ENCODE measurements at regions not wholly inside any gene's neighbourhood (a gene's known extent, or its start where the extent isn't known, plus 50 kb on each side); places are given as distances from the start of the nearest gene placed in this dataset.

- Histone ChIP-seq H2BK20ac (ENCODE audit: low read depth, low read length) (no peak overlapping the region), H3K79me1 (ENCODE audit: low read depth in 1 of 2, low read length in 2 of 2) (no peaks in the 10 kb centered on the region), H3K4ac (ENCODE audit: low read depth, low read length) (no peak overlapping the region), H3K4me2 (ENCODE audit: low read depth, low read length) (no peak overlapping the region), H3K23ac (ENCODE audit: low read depth, low read length) (no peak overlapping the region), H3K27me3 (ENCODE audit: control insufficient read depth, insufficient read depth, low read length) (no peaks in the 10 kb centered on the region), H3K36me3 (ENCODE audit: control insufficient read depth, insufficient read depth, low read length) (no peaks in the 10 kb centered on the region), H3K9me1 (ENCODE audit: insufficient read depth, low read length) (no peaks in the 10 kb centered on the region), H4K5ac (ENCODE audit: low read depth, low read length) (no peak overlapping the region), H3K14ac (replicated peaks; ENCODE audit: low read depth, low read length) (no peak overlapping the region), H2BK15ac (ENCODE audit: low read depth, low read length) (no peak overlapping the region), H3K9ac (ENCODE audit: low read depth, low read length) (no peak overlapping the region), H3K9me3 (ENCODE audit: control insufficient read depth, insufficient read depth, low read length) (no peaks in the 10 kb centered on the region), H2AK9ac (replicated peaks; ENCODE audit: low read depth, low read length, poor library complexity) (no peak overlapping the region), H4K8ac (ENCODE audit: low read depth in 2 of 2, low read length in 2 of 2) (no peak overlapping the region), H2AFZ (replicated peaks; ENCODE audit: low read length, poor library complexity) (no peak overlapping the region), H3K27ac (ENCODE audit: insufficient read depth, low read length) (no peak overlapping the region), H2AK5ac (ENCODE audit: low read depth, low read length) (no peak overlapping the region), H3K56ac (ENCODE audit: extremely low read depth, insufficient read depth, low read length) (no peak overlapping the region), H2BK120ac (ENCODE audit: low read depth, low read length) (no peak overlapping the region), H2BK5ac (ENCODE audit: low read depth, low read length, poor library complexity, severe bottlenecking) (no peak overlapping the region), H3K18ac (ENCODE audit: low read depth, low read length) (no peak overlapping the region), H4K91ac (ENCODE audit: insufficient read depth, low read depth, low read length) (no peak overlapping the region), H4K20me1 (ENCODE audit: insufficient read depth, low read length) (no peaks in the 10 kb centered on the region), H3K4me3 (ENCODE audit: insufficient read depth, low read depth, low read length) (no peak overlapping the region), H3K4me1 (ENCODE audit: control insufficient read depth, insufficient read depth, low read length) (no peaks in the 10 kb centered on the region)
- TF ChIP-seq CEBPB (IDR thresholded peaks at IDR 0.05; ENCODE audit: low read depth, low read length) (no peak), RCOR1 (IDR thresholded peaks at IDR 0.05; ENCODE audit: insufficient replicate concordance, low read length) (no peak), BHLHE40 (IDR thresholded peaks at IDR 0.05; ENCODE audit: low read depth, low read length) (no peak), RFX5 (IDR thresholded peaks at IDR 0.05; ENCODE audit: low read depth, low read length) (no peak), POLR2A (IDR thresholded peaks at IDR 0.05; ENCODE audit: low read depth, low read length) (no peak), MXI1 (IDR thresholded peaks at IDR 0.05; ENCODE audit: borderline replicate concordance, low read depth, low read length) (no peak), FOS (IDR thresholded peaks at IDR 0.05; ENCODE audit: low read depth, low read length) (no peak), CHD1 (IDR thresholded peaks at IDR 0.05; ENCODE audit: low read depth, low read length) (no peak), ELK1 (IDR thresholded peaks at IDR 0.05; ENCODE audit: borderline replicate concordance, low read depth, low read length) (no peak), MAFK (IDR thresholded peaks at IDR 0.05; ENCODE audit: low read depth, low read length) (no peak), MAZ (IDR thresholded peaks at IDR 0.05; ENCODE audit: borderline replicate concordance, low read depth, low read length) (no peak), USF2 (IDR thresholded peaks at IDR 0.05; ENCODE audit: low read depth, low read length) (no peak), RAD21 (IDR thresholded peaks at IDR 0.05; ENCODE audit: low read length) (no peak), CTCF (conservative IDR thresholded peaks at IDR 0.05; ENCODE audit: low read depth, low read length) (no peak), SMC3 (IDR thresholded peaks at IDR 0.05; ENCODE audit: low read depth, low read length) (no peak), NFE2L2 (IDR thresholded peaks at IDR 0.05; ENCODE audit: low read depth, low read length) (no peak)
- DNase-seq (no peak), ATAC-seq (ENCODE audit: low read depth) (no peak)
- CTCF ChIA-PET: interaction anchor here (1.6 kb wide), 1 partner anchor 37 kb away, joined by 3 read pairs; no protein-coding TSS in a partner anchor
- in situ Hi-C loops (cut with MboI; ENCODE audit: low sequenced_read_pairs): no loop called here
- dilution Hi-C loops (cut with HindIII; ENCODE audit: low sequenced_read_pairs, unreplicated experiment): no loop called here
- POLR2A ChIA-PET (ENCODE audit: unreplicated experiment): no interaction called here
- intact Hi-C loops (cut with micrococcal nuclease): no loop called here
- WGBS, 2 experiments (ENCODE audit: extremely low coverage in 2 of 2, insufficient read length in 1 of 2): no CpG with 5 or more reads among the region's 3 CpGs
- no TSS peak for BruUV-seq (replicated peaks)
Measured at GRCh38 chr5:136619556-136619955, 254.2 kb upstream of the TRPC7 start.

Data from IMR-90 (cell line).